ENCODE measurements at regions not wholly inside any gene's neighbourhood (a gene's known extent, or its start where the extent isn't known, plus 50 kb on each side); places are given as distances from the start of the nearest gene placed in this dataset.

DNA sequence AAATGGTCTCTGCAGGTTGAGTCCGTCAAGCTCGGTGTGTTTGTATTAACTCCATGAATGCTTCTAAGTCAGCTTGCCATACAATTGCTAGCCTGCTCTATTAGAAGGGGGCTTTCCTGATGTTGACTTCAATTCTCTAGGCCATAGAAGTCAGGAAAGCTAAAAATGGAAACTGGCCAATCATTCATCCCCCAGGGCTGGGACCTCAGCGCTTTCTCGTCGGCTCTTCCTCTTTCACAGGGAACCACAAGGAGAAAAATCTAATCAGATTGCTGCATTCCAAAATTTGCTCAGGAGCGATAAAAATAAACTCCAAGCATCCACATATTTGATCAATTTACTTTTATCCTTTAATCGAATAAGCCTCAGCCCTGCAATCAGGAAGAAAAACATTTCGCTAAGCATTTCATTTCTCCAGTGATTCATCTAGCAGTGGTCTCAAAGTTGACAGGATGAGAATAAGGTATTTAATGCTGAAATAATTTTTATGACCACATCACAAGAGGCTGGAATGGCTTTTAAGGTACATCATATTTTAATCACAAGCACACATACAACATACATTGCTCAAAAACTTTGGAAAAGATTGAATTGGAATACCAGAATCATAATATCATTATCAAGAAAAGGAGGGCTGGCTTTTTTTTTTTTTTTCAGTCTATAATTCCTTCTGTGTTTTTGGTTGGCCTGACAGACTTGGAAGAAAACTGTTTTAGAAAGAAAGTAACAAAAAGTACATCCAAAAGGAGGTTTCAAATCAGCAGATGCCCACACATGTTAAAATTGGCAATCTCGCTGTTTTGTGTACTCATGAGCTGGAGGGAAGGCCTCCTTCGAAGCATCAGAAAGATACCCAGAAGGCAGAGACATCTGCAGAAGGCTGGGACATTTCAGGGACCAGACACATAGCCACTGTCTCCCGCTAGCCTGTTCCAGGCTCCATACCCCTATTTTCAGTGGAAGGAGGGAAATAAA, 316.3 kb downstream of the NUAK1 start:
- no peak for DNase-seq

DNA sequence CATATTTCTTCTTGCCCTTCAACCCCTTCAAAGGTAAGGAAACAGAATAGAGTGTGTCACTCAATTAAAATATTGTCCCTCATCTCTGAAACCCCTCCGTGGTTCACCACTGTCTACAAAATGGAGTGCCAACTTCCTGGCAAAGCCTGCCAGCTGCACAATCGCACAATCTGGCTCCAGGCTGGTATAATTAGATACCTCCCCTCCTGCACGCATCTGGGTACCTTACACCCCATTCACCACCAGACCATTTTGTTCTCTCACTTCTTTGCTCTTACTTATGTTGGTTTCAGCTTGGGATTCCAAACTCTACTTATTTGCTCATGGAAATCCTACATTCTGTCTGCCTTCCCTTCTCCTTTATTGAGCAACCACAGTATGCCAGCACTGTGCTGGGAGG, 314.9 kb downstream of the NUAK1 start:
- DNase-seq: no peak

DNA sequence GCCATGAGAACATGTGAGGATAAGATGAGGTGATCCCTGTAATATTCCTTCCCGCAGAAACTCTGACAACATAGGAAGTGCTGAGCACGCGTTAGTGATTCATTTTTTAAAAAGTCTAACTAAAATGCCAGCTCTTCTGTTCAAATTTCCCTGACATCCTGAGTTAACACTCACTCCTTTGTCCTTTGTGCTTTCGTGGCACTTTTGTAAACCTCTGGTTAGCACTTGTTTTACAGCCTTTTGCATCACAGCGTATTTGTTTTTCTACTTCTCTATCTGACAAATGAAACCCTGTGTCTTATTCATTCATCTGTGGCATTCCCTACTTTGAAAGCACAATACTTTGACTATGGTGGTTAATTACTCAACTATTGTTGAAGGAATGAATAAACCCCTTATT, 313.6 kb downstream of the NUAK1 start:
- DNase-seq: no peak

DNA sequence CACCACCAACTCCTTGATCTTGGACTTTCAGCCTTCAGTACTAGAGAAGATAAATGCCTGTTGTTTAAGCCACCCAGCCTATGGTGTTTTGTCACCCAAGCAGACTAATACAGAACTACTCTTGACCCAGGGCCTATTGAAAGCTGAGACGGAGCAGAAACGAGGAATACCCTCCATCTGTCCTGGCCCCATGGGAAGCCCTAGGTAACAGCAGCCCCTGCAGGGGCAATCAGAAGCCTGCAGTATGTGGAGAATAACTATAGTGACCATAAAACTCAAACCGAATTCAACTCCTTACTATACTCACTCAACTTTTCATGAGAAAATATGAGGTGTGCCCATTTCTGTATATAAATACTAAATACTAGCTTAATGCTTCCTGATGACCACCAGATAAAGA, 307.4 kb downstream of the NUAK1 start:
- no peak for DNase-seq

DNA sequence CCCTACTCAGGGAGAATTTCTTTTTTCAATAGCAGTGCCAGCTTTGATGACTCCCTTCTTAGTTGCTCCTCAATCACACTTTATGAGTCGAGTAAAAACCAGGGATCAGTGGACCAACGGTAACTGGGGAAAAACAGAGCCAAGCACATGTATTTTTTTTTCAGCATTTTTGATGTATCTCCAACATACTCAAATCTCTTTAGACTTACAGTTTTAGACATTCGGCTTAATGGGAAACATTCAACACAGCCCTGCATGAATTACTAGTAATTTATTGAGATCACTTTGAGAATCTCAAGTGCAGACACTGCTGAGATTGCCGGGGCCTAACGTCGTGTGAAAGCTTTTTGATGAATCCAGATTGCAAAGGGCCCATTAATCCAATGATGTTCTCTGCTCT, 306.7 kb downstream of the NUAK1 start:
- no peak for DNase-seq

DNA sequence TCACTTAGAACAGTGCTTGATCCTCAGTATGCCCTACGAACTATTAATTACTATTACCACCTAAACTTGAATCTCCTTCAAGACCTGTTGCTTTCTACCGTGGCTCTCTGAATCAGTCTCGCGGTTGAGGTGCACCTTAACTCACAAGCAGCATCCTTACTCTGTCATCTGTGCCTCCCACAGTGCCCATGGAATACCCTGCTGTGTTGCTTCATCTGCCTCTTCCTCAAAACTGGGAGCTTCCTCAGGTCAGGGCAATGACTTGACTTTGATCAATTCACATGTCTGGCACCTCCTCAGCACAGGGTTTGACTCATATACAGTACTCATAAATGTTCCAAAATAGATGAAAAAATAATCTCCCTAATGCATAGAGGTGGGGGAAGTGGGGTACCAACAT, 305.9 kb downstream of the NUAK1 start:
- DNase-seq: no peak

DNA sequence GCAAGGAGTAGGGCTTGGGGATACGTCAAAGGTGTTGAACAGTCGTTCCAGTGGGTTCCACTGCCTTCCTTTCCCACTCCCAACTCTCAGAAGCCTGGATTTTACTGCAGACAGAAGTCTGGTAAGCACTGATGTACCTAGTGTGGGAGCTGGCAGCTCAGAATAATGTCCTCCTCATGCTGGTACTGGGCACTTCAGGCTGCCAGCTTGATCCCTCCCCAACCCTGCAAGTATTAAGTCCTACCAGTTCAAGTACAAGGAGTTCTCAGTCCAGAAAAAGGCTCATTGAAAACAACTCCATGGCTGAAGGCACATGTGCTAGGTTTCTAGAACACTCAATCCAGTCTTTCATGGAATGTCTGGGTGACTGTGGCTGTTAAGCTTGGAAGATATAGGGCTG, 304.3 kb downstream of the NUAK1 start:
- no peak for DNase-seq

DNA sequence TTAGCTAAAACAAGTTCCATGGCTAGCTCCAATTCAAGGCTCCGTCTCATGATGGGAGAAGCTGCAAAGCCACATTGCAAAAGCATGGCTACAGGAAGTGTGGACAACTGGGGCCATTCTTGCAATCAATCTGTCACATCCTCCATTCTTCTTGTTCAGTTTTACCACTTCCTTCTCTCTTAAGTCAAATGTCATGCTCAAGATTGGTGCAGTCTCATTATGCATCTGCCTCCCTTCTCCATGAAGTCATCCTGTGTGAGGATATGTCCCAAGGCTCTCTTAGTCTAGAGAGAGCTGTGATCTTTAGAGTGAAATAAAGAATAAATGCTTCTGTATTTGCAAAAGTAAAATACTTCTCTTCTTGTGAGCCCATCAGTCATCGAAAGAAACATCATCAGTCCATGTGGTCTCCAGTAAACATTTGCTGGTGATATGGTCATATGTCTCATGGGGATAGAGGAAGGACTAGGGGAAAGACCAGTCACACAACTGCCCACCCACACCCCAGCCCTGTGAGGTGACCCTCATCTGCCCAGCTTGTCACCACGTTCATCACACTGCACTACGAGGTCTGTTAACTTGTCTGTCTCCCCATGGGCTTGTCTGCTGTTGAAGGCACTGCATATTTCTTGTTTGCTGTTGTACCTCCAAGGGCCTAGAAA, 303.0 kb downstream of the NUAK1 start:
- DNase-seq: no peak

DNA sequence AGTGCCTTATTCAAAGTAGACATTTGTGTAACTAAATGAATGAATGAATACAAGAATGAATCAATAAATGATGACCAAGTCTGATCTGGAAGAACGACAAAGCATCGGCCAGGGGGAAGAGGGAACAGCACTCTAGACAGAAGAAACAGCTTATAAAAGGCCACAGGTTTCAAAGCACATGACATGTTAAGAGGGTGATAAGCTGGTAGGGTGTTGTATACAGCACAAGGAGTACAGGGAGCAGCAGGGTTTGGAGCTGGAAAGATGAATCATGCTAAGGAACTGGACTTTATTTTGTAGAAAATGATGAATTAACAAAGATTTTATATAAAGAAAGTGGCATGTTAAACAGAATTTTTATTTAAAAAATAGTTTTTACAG, 302.5 kb downstream of the NUAK1 start:
- no peak for DNase-seq

DNA sequence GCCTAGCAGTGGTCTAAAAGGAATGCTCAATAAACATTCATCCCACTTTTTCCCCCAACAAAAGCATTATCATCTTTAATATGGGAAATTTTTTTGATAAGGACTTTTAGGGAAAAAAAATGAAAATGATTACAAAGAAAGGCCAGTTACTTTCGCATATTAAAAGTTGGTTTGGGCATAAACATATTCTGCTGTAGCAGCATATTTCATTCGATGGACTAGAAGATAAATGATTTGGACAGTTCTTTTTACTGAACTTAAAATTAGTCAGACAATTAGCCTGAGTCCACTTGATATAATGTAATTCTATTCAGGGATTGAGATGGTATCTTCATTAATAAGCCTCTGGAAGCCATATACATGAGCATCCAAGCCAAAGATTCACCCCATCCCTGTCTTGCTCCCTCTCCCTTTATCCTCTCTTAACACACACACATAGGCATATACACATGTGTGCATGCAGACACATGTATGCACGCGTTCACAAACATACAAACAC, 299.1 kb downstream of the NUAK1 start:
- DNase-seq: no peak

DNA sequence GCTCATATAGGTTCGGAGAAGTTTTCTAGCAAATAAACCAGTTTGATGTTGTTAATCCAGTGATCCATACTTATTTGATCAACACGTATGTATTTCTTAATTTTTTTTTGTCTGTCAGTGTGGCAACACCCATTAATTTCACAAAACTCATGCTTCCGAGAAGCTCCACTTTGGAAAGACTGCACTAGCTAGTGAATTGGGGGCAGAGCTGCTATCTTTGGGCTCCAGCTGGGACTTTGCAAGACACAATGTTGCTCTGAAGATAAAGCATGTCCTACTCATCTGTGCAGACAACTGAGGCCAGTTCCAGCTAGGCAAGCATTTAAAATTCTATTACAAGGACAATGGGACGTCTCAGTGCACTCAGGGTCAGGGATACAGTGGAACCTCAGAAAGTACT, 298.4 kb downstream of the NUAK1 start:
- DNase-seq: no peak

DNA sequence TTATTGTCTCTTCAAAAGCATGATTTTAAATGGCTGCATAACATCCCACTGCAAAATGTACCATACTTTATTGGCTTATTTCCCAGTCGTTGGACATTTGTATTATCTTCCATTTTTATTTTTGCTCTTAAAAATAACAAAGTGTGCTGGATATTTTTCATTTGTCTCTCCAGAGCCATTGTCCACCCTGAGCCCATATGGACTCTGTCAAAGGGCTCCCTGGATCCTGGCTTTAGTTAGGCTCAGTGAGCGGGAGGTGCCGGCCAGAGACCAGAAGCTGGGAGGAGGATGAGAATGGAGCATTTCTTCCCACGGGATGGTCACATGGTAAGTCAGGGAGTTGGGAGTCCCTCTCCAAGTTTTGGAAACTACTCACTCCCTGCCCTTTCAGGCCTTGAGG, 296.9 kb downstream of the NUAK1 start:
- no peak for DNase-seq

DNA sequence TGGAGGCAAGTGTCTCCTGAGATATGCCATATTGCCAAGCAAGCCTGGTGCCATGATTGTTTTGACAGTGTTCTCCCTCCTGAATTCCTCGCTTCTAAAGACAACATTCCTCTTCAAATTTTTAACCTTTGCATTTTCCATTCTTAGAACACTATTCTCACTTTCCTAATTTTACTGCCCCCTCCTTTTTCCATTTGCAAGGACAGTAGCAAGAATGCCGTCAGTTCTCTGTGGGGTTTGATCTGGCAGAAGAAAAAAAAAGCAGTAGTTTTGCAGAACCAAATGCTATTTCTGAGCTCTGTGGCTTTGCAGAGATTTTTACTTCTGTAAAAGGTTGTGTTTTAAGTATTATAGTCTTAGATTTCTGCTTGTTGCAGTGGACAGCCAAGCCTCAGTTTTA, 295.2 kb downstream of the NUAK1 start:
- DNase-seq: no peak

DNA sequence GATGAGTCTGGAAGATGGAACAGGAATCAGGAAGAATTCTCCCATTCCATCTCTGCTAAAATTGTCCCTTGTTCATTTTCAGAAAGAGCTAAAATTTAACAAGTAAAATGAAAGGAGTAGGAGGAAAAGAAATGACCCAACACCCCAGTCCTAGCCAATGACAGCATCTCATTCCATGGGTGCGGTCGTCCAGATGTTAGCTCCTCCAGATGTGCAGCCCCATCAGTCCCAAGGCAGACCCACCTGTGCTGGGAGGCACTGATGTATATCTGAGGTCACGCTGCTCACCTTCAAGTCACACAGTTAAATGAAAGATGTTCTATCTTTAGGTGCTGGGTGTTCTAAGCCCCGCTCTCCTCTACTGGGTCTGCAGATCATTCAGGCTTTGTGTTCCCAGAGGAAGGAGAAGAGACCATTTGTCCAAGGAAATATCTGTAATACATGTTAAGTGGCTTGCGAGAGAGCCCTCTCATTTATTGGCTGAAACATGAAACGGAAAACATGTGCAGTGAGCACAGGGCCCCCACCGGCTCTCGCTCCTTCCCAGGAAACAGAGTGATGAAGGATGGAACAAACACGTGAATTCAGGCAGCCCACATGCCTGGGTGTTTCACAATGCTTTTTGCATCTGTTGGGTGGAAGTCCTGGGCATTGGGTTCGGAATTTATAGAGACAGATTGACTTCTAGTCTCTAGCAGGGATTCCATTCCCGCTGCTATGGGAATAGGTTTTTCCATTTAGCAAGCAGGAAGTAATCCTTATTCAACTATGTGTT, 294.6 kb downstream of the NUAK1 start:
- DNase-seq: no peak

DNA sequence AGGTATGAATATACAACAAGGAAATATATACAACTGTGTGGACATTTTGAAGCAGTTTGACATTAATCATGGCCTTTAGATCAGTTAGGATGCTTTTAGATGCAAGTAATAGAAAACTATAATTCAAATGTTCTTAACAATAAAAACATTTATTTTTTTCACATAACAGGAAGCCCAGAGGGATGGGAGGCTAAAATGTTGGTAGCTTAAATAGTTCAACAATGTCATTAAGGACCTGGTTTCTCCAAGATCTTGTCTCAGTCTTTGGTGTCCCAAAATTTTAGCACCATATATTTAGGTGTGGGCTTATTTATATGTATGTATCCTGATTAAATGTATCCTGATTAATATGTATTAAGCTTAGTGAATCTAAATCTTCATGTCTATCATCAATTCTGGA, 292.4 kb downstream of the NUAK1 start:
- no peak for DNase-seq

DNA sequence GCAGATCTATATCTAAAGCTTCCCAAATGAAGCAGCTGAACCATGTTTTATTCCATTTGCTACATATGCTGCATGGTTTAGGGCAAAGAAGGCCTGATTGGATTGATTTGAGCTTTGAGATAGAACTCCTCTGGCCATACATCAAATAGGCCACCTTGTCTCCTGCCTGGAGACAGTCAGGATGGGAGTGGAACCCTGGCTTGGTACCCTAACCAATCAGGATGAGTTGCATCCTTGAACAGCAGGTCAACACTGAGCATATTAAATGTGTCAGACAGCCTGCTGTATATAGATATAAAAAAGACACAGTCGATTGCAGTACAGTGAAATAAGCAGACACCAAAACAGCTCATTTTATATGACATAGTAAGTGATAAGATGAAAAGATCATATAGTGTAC, 291.7 kb downstream of the NUAK1 start:
- DNase-seq: no peak

DNA sequence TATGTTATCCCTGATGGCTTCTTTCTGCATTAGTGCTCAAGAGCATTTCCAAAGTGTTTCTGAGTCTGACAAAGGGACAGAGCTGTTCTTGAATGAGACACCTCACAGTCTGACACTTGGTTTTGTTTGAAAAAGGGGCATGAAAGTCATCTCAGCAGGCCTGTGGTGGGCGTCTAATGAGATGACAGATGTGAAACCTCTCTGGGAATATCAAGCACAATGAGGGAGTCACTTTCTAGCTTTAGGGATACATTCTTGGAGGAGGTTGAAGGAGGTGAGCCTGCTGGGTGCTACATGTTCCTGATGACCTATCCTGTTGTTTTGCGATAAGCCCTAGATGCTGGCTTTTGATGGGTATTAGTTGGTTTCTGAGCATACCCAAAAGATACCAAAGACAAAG, 290.5 kb downstream of the NUAK1 start:
- no peak for DNase-seq

DNA sequence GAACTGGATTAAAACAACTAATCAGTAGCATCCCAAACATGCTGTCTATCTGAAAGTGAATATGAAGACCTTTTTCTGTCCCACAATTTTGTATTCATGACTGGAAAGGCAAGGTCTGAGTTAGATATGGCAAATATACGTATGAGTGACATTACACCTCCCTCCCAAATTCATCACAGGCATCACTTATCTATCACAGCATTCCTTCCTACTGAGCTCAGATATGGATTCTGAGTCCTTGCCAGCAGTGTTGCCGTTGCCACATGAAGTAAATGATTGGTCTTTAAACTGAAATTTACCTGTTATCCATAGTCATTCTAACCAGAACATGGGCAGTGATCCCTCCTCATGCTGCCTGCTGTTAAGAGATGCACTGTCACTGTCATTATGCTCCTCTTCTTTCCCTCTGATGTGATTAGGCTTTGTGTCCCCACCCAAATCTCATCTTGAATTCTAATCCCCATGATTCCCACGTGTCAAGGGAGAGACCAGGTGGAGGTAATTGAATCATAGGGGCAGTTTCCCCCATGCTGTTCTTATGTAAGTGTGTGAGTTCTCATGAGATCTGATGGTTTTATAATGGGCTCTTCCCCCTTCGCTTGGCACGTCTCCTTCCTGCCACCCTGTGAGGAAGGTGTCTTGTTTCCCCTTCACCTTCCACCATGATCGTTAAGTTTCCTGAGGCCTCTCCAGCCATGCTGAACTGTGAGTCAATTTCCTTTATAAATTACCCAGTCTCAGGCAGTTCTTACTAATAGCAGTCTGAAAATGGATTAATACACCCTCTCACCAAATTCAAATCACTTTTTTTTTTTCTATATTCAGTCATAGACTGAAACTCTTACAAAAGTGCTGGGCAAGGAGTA, 288.4 kb downstream of the NUAK1 start:
- no peak for DNase-seq

DNA sequence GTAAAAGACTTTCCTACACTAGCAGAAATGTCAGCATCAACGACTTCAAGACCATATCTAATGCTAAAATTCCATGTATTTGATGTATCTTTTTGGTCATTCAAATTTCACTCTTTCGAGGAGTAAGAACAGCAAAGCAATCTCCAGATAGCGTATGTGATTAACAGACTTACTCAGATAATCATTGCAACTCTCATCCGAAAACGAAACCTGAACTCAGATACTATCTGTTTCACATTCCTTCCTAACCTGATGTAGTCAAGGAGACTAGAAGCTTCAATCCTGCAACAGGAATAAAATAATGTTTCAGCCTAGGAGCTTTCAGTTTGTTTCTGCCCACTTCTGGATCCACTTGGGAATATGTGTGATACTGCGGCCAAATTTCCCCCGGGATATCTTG, 286.3 kb downstream of the NUAK1 start:
- no peak for DNase-seq

DNA sequence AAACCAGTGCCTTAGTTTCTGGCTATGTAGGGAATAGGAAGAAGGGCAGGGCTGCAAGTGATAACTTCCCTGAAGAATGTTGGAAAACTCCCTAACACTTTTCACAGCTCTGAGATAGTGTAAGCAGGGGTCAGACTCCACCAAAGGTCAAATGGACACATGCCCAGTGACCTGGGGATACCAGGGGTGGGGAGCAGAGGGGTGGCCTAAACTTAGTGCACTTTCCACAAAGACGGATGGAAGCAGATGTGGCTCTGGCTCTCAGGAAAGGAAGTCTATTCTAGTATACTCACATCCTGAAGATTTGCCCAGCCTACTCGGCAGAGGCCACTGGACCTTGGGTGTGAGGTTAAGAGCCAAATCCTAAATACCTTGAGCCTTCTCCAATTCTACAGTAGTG, 285.8 kb downstream of the NUAK1 start:
- DNase-seq: no peak

DNA sequence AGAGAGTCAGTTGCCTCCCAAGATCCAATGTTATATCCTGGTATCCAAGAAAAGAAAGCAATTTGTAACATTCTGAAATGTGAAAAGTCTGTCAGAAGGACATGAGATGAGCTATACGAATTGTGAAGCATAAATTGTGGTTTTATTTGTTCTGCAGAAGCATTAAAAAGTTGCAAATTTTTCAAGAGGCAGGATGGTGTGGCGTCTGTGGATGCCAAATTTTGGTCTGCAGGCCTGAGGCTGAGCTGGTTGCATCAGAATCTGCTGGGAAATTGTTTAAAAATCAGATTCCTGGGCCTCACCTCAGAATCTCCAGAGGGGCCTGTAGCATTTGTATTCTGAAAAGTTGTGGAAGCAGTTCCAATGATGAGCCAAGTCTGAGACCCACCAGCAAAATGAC, 284.7 kb downstream of the NUAK1 start:
- no peak for DNase-seq

DNA sequence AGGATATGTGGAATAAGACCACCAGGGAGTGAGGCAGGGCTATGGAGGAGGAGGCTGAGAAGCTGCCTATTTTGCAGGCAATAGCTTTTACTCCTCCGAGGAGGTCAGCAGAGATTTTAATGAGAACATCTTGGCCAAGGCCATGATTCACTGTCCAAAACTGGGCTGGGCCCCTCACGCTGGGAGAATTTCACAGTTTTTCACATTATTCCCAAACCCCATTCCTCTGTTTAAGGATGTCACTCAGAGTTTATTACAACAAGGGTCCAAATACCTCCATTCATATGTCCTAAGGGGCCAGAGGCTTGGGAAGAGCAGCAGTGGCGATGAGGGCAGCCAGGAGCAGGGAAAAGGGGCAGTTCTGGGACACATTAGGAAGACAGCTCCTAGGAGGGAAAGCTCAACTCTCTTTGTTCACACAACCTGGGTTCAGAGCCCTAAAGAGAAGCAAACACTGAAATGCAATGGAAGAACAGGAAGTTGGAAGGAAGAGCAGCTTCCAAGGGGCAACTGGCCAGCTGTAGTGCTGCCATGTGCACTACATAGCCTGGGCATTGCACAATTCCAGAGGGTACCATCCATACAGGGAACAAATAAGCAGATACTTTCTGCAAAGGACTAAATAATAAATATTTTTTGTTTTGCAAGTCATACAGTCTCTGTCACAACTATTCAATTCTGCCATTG, 283.2 kb downstream of the NUAK1 start:
- DNase-seq: no peak

Data from CD4-positive, alpha-beta T cell treated with Interleukin-12 subunit alpha and Interleukin-12 subunit beta, for 1 hour (primary cell).